CD1c-positive myeloid dendritic cell (primary cell): ENCODE measurements at regions not wholly inside any gene's neighbourhood (a gene's known extent, or its start where the extent isn't known, plus 50 kb on each side); places are given as distances from the start of the nearest gene placed in this dataset.
"Not testable (repeated sequence)": the region's sequence is repeated elsewhere in the genome, so short reads cannot be mapped to it uniquely, and the experiment has no call there.

Source experiments
- DNase-seq: peaks from one replicate; pipeline ENCODE4 v3.0.0-alpha.2; 2016; ENCODE audit errors: extremely low spot score

- no peak for DNase-seq
Observed at GRCh38 chr16:63527404-63527803, 1491.2 kb upstream of the CDH8 start.

- no peak for DNase-seq
Observed at GRCh38 chr16:63516394-63516793, 1480.2 kb upstream of the CDH8 start.

GRCh38 chr16:63512910-63513309, 1476.7 kb upstream of the CDH8 start:
- DNase-seq: no peak

- no peak for DNase-seq
Observed at GRCh38 chr16:63497408-63497807, 1461.2 kb upstream of the CDH8 start.

GRCh38 chr16:63496282-63496681, 1460.0 kb upstream of the CDH8 start:
- no peak for DNase-seq

- no peak for DNase-seq
Observed at GRCh38 chr16:63488955-63489354, 1452.7 kb upstream of the CDH8 start.

- no peak for DNase-seq
Observed at GRCh38 chr16:63481060-63481459, 1444.8 kb upstream of the CDH8 start.

- DNase-seq: no peak
Observed at GRCh38 chr16:63473725-63474124, 1437.5 kb upstream of the CDH8 start.

- no peak for DNase-seq
Observed at GRCh38 chr16:63467513-63467912, 1431.3 kb upstream of the CDH8 start.

- DNase-seq: no peak
Observed at GRCh38 chr16:63462316-63462715, 1426.1 kb upstream of the CDH8 start.

- DNase-seq: no peak
Observed at GRCh38 chr16:63461248-63461841, 1425.1 kb upstream of the CDH8 start.

GRCh38 chr16:63458846-63459245, 1422.6 kb upstream of the CDH8 start:
- DNase-seq: no peak

- no peak for DNase-seq
Observed at GRCh38 chr16:63457869-63458268, 1421.6 kb upstream of the CDH8 start.

GRCh38 chr16:63453261-63453660, 1417.0 kb upstream of the CDH8 start:
- DNase-seq: no peak

GRCh38 chr16:63447121-63447520, 1410.9 kb upstream of the CDH8 start:
- DNase-seq: no peak

- no peak for DNase-seq
Observed at GRCh38 chr16:63442246-63442645, 1406.0 kb upstream of the CDH8 start.

- no peak for DNase-seq
Observed at GRCh38 chr16:63426275-63426870, 1390.1 kb upstream of the CDH8 start.

- DNase-seq: no peak
Observed at GRCh38 chr16:63422715-63423114, 1386.5 kb upstream of the CDH8 start.

- DNase-seq: no peak
Observed at GRCh38 chr16:63416712-63417111, 1380.5 kb upstream of the CDH8 start.

GRCh38 chr16:63415014-63415413, 1378.8 kb upstream of the CDH8 start:
- DNase-seq: no peak

- no peak for DNase-seq
Observed at GRCh38 chr16:63410594-63410993, 1374.4 kb upstream of the CDH8 start.

- no peak for DNase-seq
Observed at GRCh38 chr16:63403792-63404191, 1367.6 kb upstream of the CDH8 start.

- not testable (repeated sequence) for DNase-seq
Observed at GRCh38 chr16:63388277-63388676, 1352.0 kb upstream of the CDH8 start.
